H1 (cell line): ENCODE measurements at regions not wholly inside any gene's neighbourhood (a gene's known extent, or its start where the extent isn't known, plus 50 kb on each side); places are given as distances from the start of the nearest gene placed in this dataset.

Experiments used
- CTCF ChIA-PET: fragments of 300-600 bp; sonication (Branson Sonifier 250); formaldehyde crosslinking; loops from one replicate; lab custom pipeline; 2021; ENCODE audit not compliant: partially characterized antibody; lab: Charles Lee
- POLR2A ChIA-PET: fragments of 300-600 bp; sonication (Branson Sonifier 250); formaldehyde crosslinking; loops from one replicate; lab custom pipeline; 2021; ENCODE audit warnings: inconsistent platforms; ENCODE audit not compliant: partially characterized antibody; lab: Charles Lee
- DNase-seq, 2 experiments: peaks; one replicate each; pipeline versions ENCODE4 v3.0.0 to v3.0.0-alpha.2; 2010 to 2022; ENCODE audit warnings: low spot score in 2 of 2, low read depth in 1 of 2, mixed read lengths in 1 of 2
- FAIRE-seq: peaks from 2 replicates; lab custom pipeline; 2011; peaks lifted over from hg19 to GRCh38; lab: Jason Lieb, UNC
- H2AFZ ChIP-seq: 2 replicates; pipeline ENCODE4 v1.8.1; 2012; ENCODE audit warnings: low read length, inconsistent platforms
- H2AK5ac ChIP-seq: 2 replicates; pipeline ENCODE4 v1.6.1; 2013; ENCODE audit warnings: low read depth, low read length
- H2BK120ac ChIP-seq: replicated peaks from 2 replicates; pipeline ENCODE3; 2013; ENCODE audit warnings: low read depth, low read length, inconsistent platforms
- H2BK12ac ChIP-seq: 2 replicates; pipeline ENCODE4 v1.6.1; 2013; ENCODE audit warnings: low read depth, low read length
- H2BK15ac ChIP-seq: 2 replicates; pipeline ENCODE4 v1.6.1; 2013; ENCODE audit warnings: low read length
- H2BK20ac ChIP-seq: 2 replicates; pipeline ENCODE4 v1.6.1; 2013; ENCODE audit warnings: low read length
- H2BK5ac ChIP-seq: 2 replicates; pipeline ENCODE4 v1.6.1; 2013; ENCODE audit warnings: low read depth, low read length
- H3K14ac ChIP-seq: 2 replicates; pipeline ENCODE4 v1.6.1; 2013; ENCODE audit warnings: inconsistent platforms; ENCODE audit not compliant: insufficient read length
- H3K18ac ChIP-seq: 2 replicates; pipeline ENCODE4 v1.6.1; 2013; ENCODE audit warnings: low read length; ENCODE audit errors: extremely low read depth
- H3K23ac ChIP-seq: 2 replicates; pipeline ENCODE4 v1.6.1; 2013; ENCODE audit warnings: inconsistent platforms; ENCODE audit not compliant: insufficient read length
- H3K23me2 ChIP-seq: 2 replicates; pipeline ENCODE4 v1.6.1; 2013; ENCODE audit warnings: low read depth, low read length
- H3K27ac ChIP-seq: 2 replicates; pipeline ENCODE4 v1.6.1; 2011; ENCODE audit warnings: low read depth, low read length, inconsistent platforms
- H3K27me3 ChIP-seq, 4 experiments: replicated peaks in 1 of 4; 1 replicate in 1 of 4; 2 replicates in 3 of 4; pipeline versions ENCODE4 v1.6.1 to v1.8.1; 2011 to 2013; ENCODE audit warnings: low read length in 3 of 4, mild to moderate bottlenecking in 3 of 4, inconsistent platforms in 2 of 4, mixed read lengths in 2 of 4, moderate library complexity in 1 of 4; ENCODE audit not compliant: control insufficient read depth in 3 of 4, insufficient read depth in 3 of 4; ENCODE audit errors: extremely low read depth in 1 of 4
- H3K36me3 ChIP-seq, 4 experiments: 2 replicates each; pipeline versions ENCODE4 v1.6.1 to v1.8.1; 2011 to 2013; ENCODE audit warnings: mild to moderate bottlenecking in 4 of 4, low read length in 3 of 4, moderate library complexity in 2 of 4, control low read depth in 1 of 4, inconsistent platforms in 1 of 4; ENCODE audit not compliant: insufficient read depth in 4 of 4, control insufficient read depth in 2 of 4
- H3K4ac ChIP-seq: replicated peaks from 2 replicates; pipeline ENCODE3; 2013; ENCODE audit warnings: low read length, low read depth, mixed read lengths, inconsistent platforms; ENCODE audit not compliant: insufficient read length
- H3K4me1 ChIP-seq, 4 experiments: replicated peaks in 1 of 4; 1 replicate in 1 of 4; 2 replicates in 3 of 4; pipeline versions ENCODE4 v1.6.1 to v1.8.1; 2011 to 2013; ENCODE audit warnings: low read length in 3 of 4, inconsistent platforms in 2 of 4, mixed read lengths in 1 of 4; ENCODE audit not compliant: insufficient read depth in 4 of 4, control insufficient read depth in 3 of 4
- H3K4me2 ChIP-seq, 2 experiments: 2 replicates each; pipeline versions ENCODE4 v1.6.1 to v1.8.1; 2011 to 2013; ENCODE audit warnings: low read depth in 2 of 2, low read length in 2 of 2, control low read depth in 1 of 2, inconsistent platforms in 1 of 2, mild to moderate bottlenecking in 1 of 2; ENCODE audit not compliant: insufficient read depth in 1 of 2
- H3K4me3 ChIP-seq, 4 experiments: fragments of 200-600, 300-600 bp in 1 of 4; sonication (generic), shearing (Covaris generic), sonication (Bioruptor Twin) in 1 of 4; 2 replicates each; pipeline versions ENCODE4 v1.5.1 to v1.8.1; 2011 to 2016; ENCODE audit warnings: low read length in 4 of 4, low read depth in 3 of 4, control low read depth in 2 of 4, inconsistent platforms in 2 of 4, mild to moderate bottlenecking in 2 of 4, mixed read lengths in 1 of 4, moderate library complexity in 1 of 4; ENCODE audit not compliant: insufficient read depth in 2 of 4; ENCODE audit errors: extremely low read depth in 1 of 4
- H3K56ac ChIP-seq: replicated peaks from 2 replicates; pipeline ENCODE3; 2013; ENCODE audit warnings: low read depth, mild to moderate bottlenecking, mixed read lengths, low read length, inconsistent platforms; ENCODE audit not compliant: insufficient read length
- H3K79me1 ChIP-seq: 2 replicates; pipeline ENCODE4 v1.6.1; 2013; ENCODE audit warnings: low read depth, low read length, control low read depth
- H3K79me2 ChIP-seq, 2 experiments: 2 replicates each; pipeline versions ENCODE4 v1.6.1 to v1.8.1; 2012 to 2013; ENCODE audit warnings: low read length in 2 of 2, mild to moderate bottlenecking in 2 of 2, inconsistent platforms in 1 of 2; ENCODE audit not compliant: insufficient read depth in 2 of 2, control insufficient read depth in 1 of 2
- H3K9ac ChIP-seq, 4 experiments: replicated peaks in 1 of 4; 1 replicate in 1 of 4; 2 replicates in 3 of 4; pipeline versions ENCODE4 v1.6.1 to v1.8.1; 2011 to 2013; ENCODE audit warnings: low read depth in 3 of 4, low read length in 3 of 4, control low read depth in 2 of 4, mild to moderate bottlenecking in 2 of 4, moderate library complexity in 2 of 4, inconsistent platforms in 1 of 4; ENCODE audit errors: extremely low read depth in 1 of 4
- H3K9me3 ChIP-seq, 2 experiments: 2 replicates each; pipeline versions ENCODE4 v1.6.1 to v1.8.1; 2012 to 2013; ENCODE audit warnings: mild to moderate bottlenecking in 2 of 2, moderate library complexity in 2 of 2, control low read depth in 1 of 2, inconsistent platforms in 1 of 2, low read depth in 1 of 2, low read length in 1 of 2, mixed read lengths in 1 of 2; ENCODE audit not compliant: insufficient read depth in 2 of 2
- H4K20me1 ChIP-seq, 2 experiments: replicated peaks in 1 of 2; 2 replicates each; pipeline versions ENCODE3 to v1.8.1; 2011 to 2013; ENCODE audit warnings: inconsistent platforms in 2 of 2, low read length in 2 of 2, mild to moderate bottlenecking in 1 of 2; ENCODE audit not compliant: insufficient read depth in 2 of 2, control insufficient read depth in 1 of 2
- H4K5ac ChIP-seq: 2 replicates; pipeline ENCODE4 v1.6.1; 2013; ENCODE audit warnings: low read length, low read depth, mixed read lengths, inconsistent platforms; ENCODE audit not compliant: insufficient read length
- H4K8ac ChIP-seq: 2 replicates; pipeline ENCODE4 v1.8.0; 2013; ENCODE audit warnings: mild to moderate bottlenecking, moderate library complexity, low read length, inconsistent platforms; ENCODE audit not compliant: insufficient read depth; ENCODE audit errors: extremely low read depth
- H4K91ac ChIP-seq: replicated peaks from 2 replicates; pipeline ENCODE3; 2013; ENCODE audit warnings: low read length, mixed read lengths, inconsistent platforms; ENCODE audit not compliant: insufficient read length
- ASH2L ChIP-seq: fragments of 200-600, 300-600 bp; sonication (generic); IDR thresholded peaks from one replicate; pipeline ENCODE4 v1.7.1; 2017; ENCODE audit warnings: low read length
- BACH1 ChIP-seq: IDR thresholded peaks from 2 replicates; pipeline ENCODE4 v1.6.1; 2012; ENCODE audit warnings: low read length, improper control_type of control experiment
- BCL11A ChIP-seq, 2 experiments: IDR thresholded peaks; one replicate each; pipeline ENCODE4 v1.6.1; 2011; ENCODE audit warnings: low read depth in 2 of 2, low read length in 2 of 2, mild to moderate bottlenecking in 2 of 2
- CEBPB ChIP-seq: IDR thresholded peaks from 2 replicates; pipeline ENCODE4 v1.6.1; 2012; ENCODE audit warnings: low read depth, low read length
- GTF2F1 ChIP-seq: IDR thresholded peaks from 2 replicates; pipeline ENCODE4 v1.6.1; 2012; ENCODE audit warnings: low read depth, low read length, improper control_type of control experiment, borderline replicate concordance
- HDAC2 ChIP-seq, 2 experiments: fragments of 300-600 bp in 1 of 2; sonication (generic) in 1 of 2; IDR thresholded peaks; 2 replicates each; pipeline ENCODE4 v1.6.1; 2011 to 2012; ENCODE audit warnings: low read depth in 2 of 2, low read length in 2 of 2, mild to moderate bottlenecking in 2 of 2, moderate library complexity in 2 of 2, borderline replicate concordance in 1 of 2, inconsistent platforms in 1 of 2
- JUND ChIP-seq: IDR thresholded peaks from 2 replicates; pipeline ENCODE4 v1.6.1; 2011; ENCODE audit warnings: mild to moderate bottlenecking, improper control_type of control experiment, low read length
- KDM4A ChIP-seq: IDR thresholded peaks from one replicate; pipeline ENCODE4 v1.7.1; 2012; ENCODE audit warnings: low read depth, mild to moderate bottlenecking, moderate library complexity, low read length, inconsistent platforms; ENCODE audit not compliant: severe bottlenecking
- KDM5A ChIP-seq: fragments of 200-600 bp; IDR thresholded peaks from 2 replicates; pipeline ENCODE4 v1.7.1; 2012; ENCODE audit warnings: mild to moderate bottlenecking, low read length, inconsistent platforms, mixed read lengths
- NANOG ChIP-seq: IDR thresholded peaks from 2 replicates; pipeline ENCODE4 v1.6.1; 2011; ENCODE audit warnings: low read length, low read depth, mild to moderate bottlenecking, inconsistent platforms; ENCODE audit not compliant: insufficient read depth, poor library complexity, severe bottlenecking
- RAD21 ChIP-seq, 2 experiments: IDR thresholded peaks in 1 of 2; conservative IDR thresholded peaks in 1 of 2; 2 replicates each; pipeline ENCODE4 v1.6.1; 2011; ENCODE audit warnings: low read depth in 2 of 2, low read length in 2 of 2, improper control_type of control experiment in 1 of 2, inconsistent platforms in 1 of 2, mild to moderate bottlenecking in 1 of 2, moderate library complexity in 1 of 2
- SAP30 ChIP-seq: fragments of 300-600 bp; sonication (generic); IDR thresholded peaks from 2 replicates; pipeline ENCODE4 v1.7.1; 2012; ENCODE audit warnings: low read length, moderate library complexity, mild to moderate bottlenecking, inconsistent platforms; ENCODE audit not compliant: insufficient read depth, insufficient replicate concordance
- TEAD4 ChIP-seq: IDR thresholded peaks from 2 replicates; pipeline ENCODE4 v1.6.1; 2012; ENCODE audit warnings: low read depth, low read length, inconsistent platforms, mixed read lengths
- WGBS, 2 experiments: shearing (Covaris generic) in 1 of 2; methylation state at CpG; one replicate each; pipeline versions ENCODE4 v1.1.6 to v1.1.7; 2013 to 2015; ENCODE audit warnings: low lambda C conversion rate in 2 of 2, mixed read lengths in 2 of 2, inconsistent platforms in 1 of 2, low coverage in 1 of 2, missing lambda C conversion rate in 1 of 2; ENCODE audit not compliant: insufficient replicate concordance in 2 of 2, insufficient coverage in 1 of 2, insufficient read length in 1 of 2; ENCODE audit errors: extremely low coverage in 1 of 2, missing lambda C conversion rate in 1 of 2; 5-methylcytosine and 5-hydroxymethylcytosine counted together
- TF ChIP-seq, protein P1 (sequence below): IDR thresholded peaks from 2 replicates; pipeline ENCODE4 v1.6.1; 2012; ENCODE audit warnings: inconsistent platforms

- H4K8ac ChIP-seq, result no peak overlapping the region
- ChIA-PET CTCF (interaction anchor here (1.0 to 1.2 kb wide), 2 partner anchors 11 to 76 kb away, joined by 3 to 5 read pairs; no protein-coding TSS in a partner anchor), POLR2A (no interaction called here)
- H2BK120ac ChIP-seq, result no peak overlapping the region
- H2BK12ac ChIP-seq, result no peak overlapping the region
- H2BK20ac ChIP-seq, result no peak overlapping the region
- H3K23me2 ChIP-seq, result no peaks in the 10 kb centered on the region
- no peak overlapping the region for H2AK5ac ChIP-seq
- no peak overlapping the region for H4K5ac ChIP-seq
- 100% methylated on average over 2 of the region's 2 CpGs; no CpG with 5 or more reads in 1 of the 2 experiments for WGBS, 2 experiments
- no peak overlapping the region; the same call in 1 of the 2 replicates for H2BK5ac ChIP-seq
- no peak overlapping the region for H3K4me2 ChIP-seq
- no peaks in the 10 kb centered on the region for H4K20me1 ChIP-seq
- H3K14ac ChIP-seq, result no peak overlapping the region
- peaks cover 0 to 4% of the 10 kb centered on the region in 2 experiments; a peak in 1 of 4 replicates for H3K9me3 ChIP-seq
- H3K4me1 ChIP-seq, result no peaks in the 10 kb centered on the region
- no peak overlapping the region for H2BK15ac ChIP-seq
- H3K4ac ChIP-seq, result no peak overlapping the region
- no peak overlapping the region for H3K23ac ChIP-seq
- no peak overlapping the region for H3K18ac ChIP-seq
- no peaks in the 10 kb centered on the region for H3K79me2 ChIP-seq
- H3K36me3 ChIP-seq, result no peaks in the 10 kb centered on the region
- no peak overlapping the region for H2AFZ ChIP-seq
- no peak overlapping the region for H3K4me3 ChIP-seq
- no peak overlapping the region for H4K91ac ChIP-seq
- H3K56ac ChIP-seq, result no peak overlapping the region
- H3K9ac ChIP-seq, result no peak overlapping the region
- no peaks in the 10 kb centered on the region for H3K27me3 ChIP-seq
- no peak for DNase-seq
- H3K79me1 ChIP-seq, result no peaks in the 10 kb centered on the region
- no peak for FAIRE-seq
- H3K27ac ChIP-seq, result no peak overlapping the region
- TF ChIP-seq KDM5A, result no peak
- no peak for TF ChIP-seq JUND
- TF ChIP-seq, protein P1, sequence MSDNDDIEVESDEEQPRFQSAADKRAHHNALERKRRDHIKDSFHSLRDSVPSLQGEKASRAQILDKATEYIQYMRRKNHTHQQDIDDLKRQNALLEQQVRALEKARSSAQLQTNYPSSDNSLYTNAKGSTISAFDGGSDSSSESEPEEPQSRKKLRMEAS, result no peak
- no peak for TF ChIP-seq CEBPB
- TF ChIP-seq GTF2F1, result no peak
- TF ChIP-seq SAP30, result no peak
- no peak for TF ChIP-seq BACH1
- no peak for TF ChIP-seq NANOG
- TF ChIP-seq ASH2L, result no peak
- TF ChIP-seq KDM4A, result no peak
- TF ChIP-seq RAD21 (IDR thresholded peaks at IDR 0.05 in 1 of 2, conservative IDR thresholded peaks at IDR 0.05 in 1 of 2; ENCODE audit: low read depth in 2 of 2, low read length in 2 of 2), result no peak
- no peak for TF ChIP-seq TEAD4
- TF ChIP-seq HDAC2 (IDR thresholded peaks at IDR 0.05; ENCODE audit: borderline replicate concordance in 1 of 2, low read depth in 2 of 2, low read length in 2 of 2), result no peak
- TF ChIP-seq BCL11A (IDR thresholded peaks at IDR 0.05; ENCODE audit: low read depth in 2 of 2, low read length in 2 of 2), result no peak
These were observed 59.3 kb upstream of the VWC2 start for GRCh38 chr7:49714182-49714581.
